OCI-LY7 (cell line): ENCODE measurements at regions not wholly inside any gene's neighbourhood (a gene's known extent, or its start where the extent isn't known, plus 50 kb on each side); places are given as distances from the start of the nearest gene placed in this dataset.

ENCODE experiments used
- BruUV-seq: library from RNA; stranded (reverse); fragments of 400-500 nt; replicated peaks from 2 replicates; lab custom pipeline; 2021; lab: Mats Ljungman, UMichigan
- CTCF ChIA-PET: fragments of 300-600 bp; sonication (Branson Sonifier 250); formaldehyde crosslinking; loops from one replicate; lab custom pipeline; 2022; ENCODE audit warnings: antibody characterized with exemption; ENCODE audit not compliant: unreplicated experiment; lab: Charles Lee
- POLR2A ChIA-PET: fragments of 300-600 bp; sonication (Branson Sonifier 250); formaldehyde crosslinking; loops from one replicate; lab custom pipeline; 2022; ENCODE audit warnings: antibody characterized with exemption; lab: Charles Lee
- DNase-seq: peaks from one replicate; pipeline ENCODE4 v3.0.0-alpha.2; 2015; ENCODE audit warnings: low spot score
- H2AFZ ChIP-seq: fragments of 200-600 bp; sonication (generic), shearing (Covaris generic); 2 replicates; pipeline ENCODE4 v1.6.1; 2014; ENCODE audit warnings: mild to moderate bottlenecking, antibody characterized with exemption, low read length, moderate library complexity
- H3K27ac ChIP-seq: fragments of 200-600 bp; sonication (generic); 2 replicates; pipeline ENCODE4 v1.5.1; 2014; ENCODE audit warnings: mixed run types, low read depth, mild to moderate bottlenecking, moderate library complexity, low read length, inconsistent platforms; ENCODE audit not compliant: poor library complexity, severe bottlenecking
- H3K36me3 ChIP-seq: fragments of 200-600 bp; sonication (generic); 2 replicates; pipeline ENCODE4 v1.6.1; 2014; ENCODE audit warnings: mild to moderate bottlenecking, antibody characterized with exemption, low read length, moderate library complexity, mixed read lengths; ENCODE audit not compliant: insufficient read depth
- H3K4me1 ChIP-seq: fragments of 200-600 bp; sonication (generic); 2 replicates; pipeline ENCODE4 v1.5.1; 2014; ENCODE audit warnings: mild to moderate bottlenecking, low read length; ENCODE audit not compliant: insufficient read depth, poor library complexity, severe bottlenecking
- H3K4me2 ChIP-seq: fragments of 200-600 bp; sonication (generic); 2 replicates; pipeline ENCODE4 v1.6.1; 2014; ENCODE audit warnings: mild to moderate bottlenecking, low read length
- H3K4me3 ChIP-seq: fragments of 200-600 bp; sonication (generic); 2 replicates; pipeline ENCODE4 v1.5.1; 2014; ENCODE audit warnings: mild to moderate bottlenecking, low read depth, low read length; ENCODE audit not compliant: poor library complexity, severe bottlenecking
- H3K79me2 ChIP-seq: fragments of 200-600 bp; sonication (generic); 2 replicates; pipeline ENCODE4 v1.6.1; 2016; ENCODE audit warnings: low read depth, mild to moderate bottlenecking, low read length, moderate library complexity, mixed read lengths; ENCODE audit not compliant: insufficient read depth
- H3K9me2 ChIP-seq: fragments of 200-600 bp; sonication (generic); 2 replicates; pipeline ENCODE4 v1.6.1; 2016; ENCODE audit warnings: mild to moderate bottlenecking, low read length, mixed read lengths; ENCODE audit not compliant: insufficient read depth
- H3K9me3 ChIP-seq: fragments of 200-600 bp; sonication (generic); 2 replicates; pipeline ENCODE4 v1.6.1; 2014; ENCODE audit warnings: mild to moderate bottlenecking, mixed run types, low read length, mixed read lengths
- H4K20me1 ChIP-seq: fragments of 200-600 bp; sonication (generic); 2 replicates; pipeline ENCODE4 v1.6.1; 2014; ENCODE audit warnings: mild to moderate bottlenecking, antibody characterized with exemption, low read length, moderate library complexity, mixed read lengths; ENCODE audit not compliant: insufficient read depth
- CTCF ChIP-seq: fragments of 200-600 bp; sonication (generic); conservative IDR thresholded peaks from 2 replicates; pipeline ENCODE4 v1.5.1; 2014; ENCODE audit warnings: mild to moderate bottlenecking, antibody characterized with exemption, low read length, moderate library complexity, mixed read lengths
- EZH2phosphoT487 ChIP-seq: fragments of 200-600 bp; sonication (generic); IDR thresholded peaks from 2 replicates; pipeline ENCODE4 v1.6.1; 2018; ENCODE audit warnings: low read depth, borderline replicate concordance, mild to moderate bottlenecking, mixed run types, antibody characterized with exemption, low read length, moderate library complexity, mixed read lengths
- intact Hi-C: fragments of 100-400 bp; cut with micrococcal nuclease; formaldehyde crosslinking; loops from one replicate; pipeline ENCODE4 v1.10.0; 2022; ENCODE audit not compliant: unreplicated experiment

GRCh38 chr22:48605856-48606481 is 1221.7 kb downstream of the BRD1 start:
- no peak overlapping the region for H3K4me2 ChIP-seq
- BruUV-seq = no TSS peak
- no peaks in the 10 kb centered on the region for H3K4me1 ChIP-seq
- H3K9me2 ChIP-seq = no peaks in the 10 kb centered on the region
- no peak for DNase-seq
- no peak overlapping the region for H3K4me3 ChIP-seq
- H4K20me1 ChIP-seq = no peaks in the 10 kb centered on the region
- intact Hi-C loops = no loop called here
- H2AFZ ChIP-seq = no peak overlapping the region
- H3K36me3 ChIP-seq = no peaks in the 10 kb centered on the region
- CTCF ChIA-PET = no interaction called here
- no peak overlapping the region for H3K27ac ChIP-seq
- no peaks in the 10 kb centered on the region for H3K9me3 ChIP-seq
- POLR2A ChIA-PET = no interaction called here
- TF ChIP-seq CTCF (no peak), EZH2phosphoT487 (no peak)
- H3K79me2 ChIP-seq = no peaks in the 10 kb centered on the region

DNA sequence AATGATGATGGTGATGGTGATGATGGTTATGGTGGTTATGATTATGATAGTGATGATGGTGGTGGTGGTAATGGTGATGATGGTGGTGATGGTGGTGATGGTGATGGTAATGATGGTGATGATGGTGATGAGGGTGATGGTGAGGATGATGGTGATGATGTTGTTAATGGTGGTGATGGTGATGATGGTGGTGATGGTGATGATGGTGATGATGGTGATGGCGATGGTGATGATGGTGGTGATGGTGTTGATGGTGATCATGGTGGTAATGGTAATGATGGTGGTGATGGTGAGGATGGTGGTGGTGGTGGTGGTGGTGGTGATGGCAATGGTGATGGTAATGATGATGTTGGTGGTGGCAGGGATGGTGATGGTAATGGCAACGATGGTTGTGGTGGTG is 1222.5 kb downstream of the BRD1 start:
- H3K9me3 ChIP-seq = no peaks in the 10 kb centered on the region
- H4K20me1 ChIP-seq = no peaks in the 10 kb centered on the region
- BruUV-seq = no TSS peak
- H3K79me2 ChIP-seq = no peaks in the 10 kb centered on the region
- no peaks in the 10 kb centered on the region for H3K36me3 ChIP-seq
- H3K4me2 ChIP-seq = no peak overlapping the region
- no peaks in the 10 kb centered on the region for H3K9me2 ChIP-seq
- no peaks in the 10 kb centered on the region for H3K4me1 ChIP-seq
- H3K4me3 ChIP-seq = no peak overlapping the region
- H2AFZ ChIP-seq = no peak overlapping the region
- H3K27ac ChIP-seq = no peak overlapping the region
- no peak for TF ChIP-seq CTCF
- TF ChIP-seq EZH2phosphoT487 = no peak
- intact Hi-C loops = no loop called here
- ChIA-PET POLR2A (no interaction called here), CTCF (no interaction called here)
- no peak for DNase-seq

- H3K79me2 ChIP-seq = no peaks in the 10 kb centered on the region
- no peaks in the 10 kb centered on the region for H3K9me3 ChIP-seq
- POLR2A ChIA-PET = no interaction called here
- H3K36me3 ChIP-seq = no peaks in the 10 kb centered on the region
- H3K4me3 ChIP-seq = no peak overlapping the region
- H3K27ac ChIP-seq = no peak overlapping the region
- DNase-seq = no peak
- no peak overlapping the region for H2AFZ ChIP-seq
- no peaks in the 10 kb centered on the region for H4K20me1 ChIP-seq
- TF ChIP-seq EZH2phosphoT487 (no peak), CTCF (no peak)
- H3K4me2 ChIP-seq = no peak overlapping the region
- BruUV-seq = no TSS peak
- CTCF ChIA-PET = no interaction called here
- no peaks in the 10 kb centered on the region for H3K9me2 ChIP-seq
- intact Hi-C loops = no loop called here
- H3K4me1 ChIP-seq = no peaks in the 10 kb centered on the region
Observed at GRCh38 chr22:48603621-48604320, 1223.9 kb downstream of the BRD1 start.
